Neutrophil (primary cell): ENCODE measurements at regions not wholly inside any gene's neighbourhood (a gene's known extent, or its start where the extent isn't known, plus 50 kb on each side); places are given as distances from the start of the nearest gene placed in this dataset.

ENCODE experiments used
- H3K27ac ChIP-seq: fragments of 200-600 bp; sonication (generic); 2 replicates; pipeline ENCODE4 v1.5.1; 2016; ENCODE audit warnings: mild to moderate bottlenecking, moderate library complexity
- H3K27me3 ChIP-seq: fragments of 200-600 bp; sonication (generic); 2 replicates; pipeline ENCODE4 v1.6.0; 2016; ENCODE audit warnings: mild to moderate bottlenecking
- H3K36me3 ChIP-seq: fragments of 200-600 bp; sonication (generic); 2 replicates; pipeline ENCODE4 v1.5.1; 2017
- H3K4me1 ChIP-seq, 2 experiments: fragments of 200-600 bp in 1 of 2; sonication (generic) in 1 of 2; 1 replicate in 1 of 2; 2 replicates in 1 of 2; pipeline versions ENCODE4 v1.5.1 to v1.6.1; 2013 to 2016; ENCODE audit warnings: low read depth in 1 of 2, low read length in 1 of 2, mild to moderate bottlenecking in 1 of 2, moderate library complexity in 1 of 2; ENCODE audit not compliant: control insufficient read depth in 1 of 2, insufficient read depth in 1 of 2
- H3K4me3 ChIP-seq, 2 experiments: fragments of 200-600 bp in 1 of 2; sonication (generic) in 1 of 2; 1 replicate in 1 of 2; 2 replicates in 1 of 2; pipeline ENCODE4 v1.5.1; 2013 to 2016; ENCODE audit warnings: low read depth in 1 of 2, low read length in 1 of 2, mild to moderate bottlenecking in 1 of 2, moderate library complexity in 1 of 2
- H3K9me3 ChIP-seq: fragments of 200-600 bp; sonication (generic); 2 replicates; pipeline ENCODE4 v1.5.1; 2016
- CTCF ChIP-seq: fragments of 200-600 bp; sonication (generic); IDR thresholded peaks from 2 replicates; pipeline ENCODE4 v1.5.1; 2016; ENCODE audit warnings: antibody characterized with exemption

DNA sequence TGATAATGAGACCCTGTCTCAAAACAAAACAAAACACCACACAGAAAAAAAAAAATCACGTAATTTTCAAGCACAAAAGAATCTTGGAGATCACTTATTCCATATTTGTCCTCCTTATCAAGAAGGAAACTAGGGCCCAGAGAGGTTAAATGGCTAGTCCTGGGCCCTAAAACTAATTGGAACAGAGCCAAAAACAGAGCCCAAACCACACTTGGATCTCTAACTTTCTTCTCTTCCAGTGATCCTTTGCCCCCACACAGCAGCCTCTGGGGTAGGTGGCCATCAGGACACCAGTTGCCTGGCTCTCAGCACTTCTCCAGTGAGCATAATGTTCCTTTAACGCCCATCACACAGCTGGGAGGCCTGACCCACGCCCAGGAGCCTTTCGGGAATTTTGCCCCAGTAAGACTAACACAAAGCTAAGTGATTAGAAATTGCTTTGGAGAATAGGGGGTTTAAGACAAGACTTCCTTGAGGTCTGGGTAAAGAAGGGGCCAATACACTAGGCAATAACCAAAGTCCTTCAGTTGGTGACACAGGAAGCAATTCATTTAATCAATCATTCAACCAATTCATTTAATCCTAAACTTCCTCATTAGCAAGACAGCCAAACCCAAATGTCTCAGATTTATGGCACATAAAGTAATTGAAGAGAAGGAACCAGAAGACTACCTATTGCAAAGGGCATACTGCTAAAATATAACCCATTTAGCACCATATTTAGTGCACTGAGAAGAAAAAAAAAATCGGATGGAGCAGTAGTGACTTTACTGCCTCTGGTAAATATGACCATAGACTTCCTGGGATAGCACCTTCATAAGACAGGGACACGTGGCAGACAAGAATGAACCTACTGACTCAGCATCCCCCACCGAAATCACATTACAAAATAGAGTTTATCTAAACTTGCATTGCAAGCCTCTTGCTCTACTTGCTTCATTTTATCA is 77.8 kb downstream of the ZNF608 start:
- Histone ChIP-seq H3K4me1 (no peaks in the 10 kb centered on the region), H3K36me3 (no peaks in the 10 kb centered on the region), H3K9me3 (no peaks in the 10 kb centered on the region), H3K4me3 (no peak overlapping the region), H3K27me3 (no peaks in the 10 kb centered on the region), H3K27ac (no peak overlapping the region)
- TF ChIP-seq CTCF = no peak

- H3K4me1 ChIP-seq = no peaks in the 10 kb centered on the region
- H3K4me3 ChIP-seq = no peak overlapping the region
- H3K27me3 ChIP-seq = no peaks in the 10 kb centered on the region
- H3K36me3 ChIP-seq = no peaks in the 10 kb centered on the region
- no peaks in the 10 kb centered on the region for H3K9me3 ChIP-seq
- H3K27ac ChIP-seq = no peak overlapping the region
- no peak for TF ChIP-seq CTCF
These were observed 80.8 kb downstream of the ZNF608 start for GRCh38 chr5:124665625-124666024.

GRCh38 chr5:124665035-124665434 is 81.4 kb downstream of the ZNF608 start:
- H3K36me3 ChIP-seq = no peaks in the 10 kb centered on the region
- no peaks in the 10 kb centered on the region for H3K4me1 ChIP-seq
- H3K27ac ChIP-seq = no peak overlapping the region
- no peaks in the 10 kb centered on the region for H3K9me3 ChIP-seq
- TF ChIP-seq CTCF = no peak
- no peak overlapping the region for H3K4me3 ChIP-seq
- H3K27me3 ChIP-seq = no peaks in the 10 kb centered on the region

- TF ChIP-seq CTCF = no peak
- Histone ChIP-seq H3K4me1 (peaks cover 7% of the 10 kb centered on the region in 2 experiments), H3K36me3 (no peaks in the 10 kb centered on the region)
These were observed 82.2 kb downstream of the ZNF608 start for GRCh38 chr5:124664287-124664686.

GRCh38 chr5:124663101-124663506 is 83.3 kb downstream of the ZNF608 start:
- Histone ChIP-seq H3K9me3 (no peaks in the 10 kb centered on the region), H3K4me3 (no peak overlapping the region), H3K36me3 (no peaks in the 10 kb centered on the region), H3K27ac (no peak overlapping the region), H3K27me3 (no peaks in the 10 kb centered on the region), H3K4me1 (peaks cover 15 to 18% of the 10 kb centered on the region in 2 experiments)
- no peak for TF ChIP-seq CTCF

More at GRCh38 chr5:124664287-124664686, 82.2 kb downstream of the ZNF608 start:
- H3K9me3 ChIP-seq = no peaks in the 10 kb centered on the region
- no peak overlapping the region for H3K27ac ChIP-seq
- H3K27me3 ChIP-seq = no peaks in the 10 kb centered on the region
- no peak overlapping the region for H3K4me3 ChIP-seq
